ENCODE measurements at regions not wholly inside any gene's neighbourhood (a gene's known extent, or its start where the extent isn't known, plus 50 kb on each side); places are given as distances from the start of the nearest gene placed in this dataset.

GRCh38 chr11:19508165-19508564, 204.5 kb upstream of the NAV2 start:
- DNase-seq, result no peak
- in situ Hi-C loops (cut with MboI; ENCODE audit: low pct_unique_long_range_greater_than_20kb, low sequenced_read_pairs), result no loop called here

DNA sequence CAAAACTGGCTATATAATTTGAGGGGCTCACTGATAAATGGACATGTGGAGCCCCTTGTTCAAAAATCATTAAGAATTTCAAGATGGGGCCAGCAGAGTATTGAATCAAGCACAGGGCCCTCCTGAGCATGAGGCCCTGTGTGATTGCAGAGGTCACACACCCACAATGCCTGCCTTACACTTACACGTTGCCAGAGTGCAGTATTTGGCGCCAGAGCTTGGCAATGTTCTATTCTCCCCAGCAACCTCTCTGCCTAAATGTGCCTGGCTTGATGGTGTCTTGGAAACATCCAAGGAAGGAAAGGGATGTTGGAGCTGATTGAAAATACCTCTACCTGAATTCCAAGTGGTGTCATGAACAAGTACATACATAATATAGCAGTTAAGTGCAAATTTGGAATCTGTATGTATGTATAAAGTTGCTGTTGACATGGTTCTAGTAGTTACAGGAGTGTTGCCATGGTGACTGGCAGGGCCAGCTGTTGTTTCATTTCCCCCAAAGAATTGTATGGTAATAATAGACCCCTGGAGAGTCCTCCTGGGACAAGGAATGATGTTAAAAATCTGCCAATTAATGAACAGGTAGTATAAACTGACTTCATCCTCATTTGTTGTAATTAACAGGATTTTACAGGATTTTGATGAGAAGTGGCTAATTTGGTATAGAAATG, 205.7 kb upstream of the NAV2 start:
- in situ Hi-C loops (cut with MboI; ENCODE audit: low pct_unique_long_range_greater_than_20kb, low sequenced_read_pairs), result no loop called here

DNA sequence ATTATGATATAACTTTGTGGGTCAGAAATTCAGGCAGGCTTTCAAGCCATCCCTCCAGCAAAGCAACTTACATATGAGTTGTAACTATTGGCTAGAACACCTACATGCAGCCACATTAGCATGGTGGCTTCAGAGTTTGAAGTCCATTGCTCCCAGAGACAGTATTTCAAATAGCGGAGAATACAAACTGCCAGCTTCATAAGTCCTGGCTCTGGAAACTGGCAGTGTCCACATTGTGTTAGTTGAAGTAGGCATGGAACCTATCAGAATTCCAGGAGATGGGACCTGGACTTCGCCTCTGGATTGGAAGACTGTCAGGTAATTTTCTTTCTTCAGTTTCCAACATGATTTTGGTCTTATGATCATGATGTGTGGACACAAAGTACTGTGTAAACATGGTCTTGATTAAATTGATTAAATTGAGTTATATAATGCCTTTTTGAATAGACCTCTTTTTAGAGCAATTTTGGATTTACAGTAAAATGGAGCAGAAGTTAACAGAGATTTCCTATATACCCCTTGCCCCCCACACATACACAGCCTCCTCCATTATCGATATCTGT, 209.9 kb upstream of the NAV2 start:
- in situ Hi-C loops (cut with MboI; ENCODE audit: low pct_unique_long_range_greater_than_20kb, low sequenced_read_pairs), result no loop called here

More for the DNA sequence above, 205.7 kb upstream of the NAV2 start:
- no peak for DNase-seq

GRCh38 chr11:19501631-19502030, 211.0 kb upstream of the NAV2 start:
- in situ Hi-C loops (cut with MboI; ENCODE audit: low pct_unique_long_range_greater_than_20kb, low sequenced_read_pairs), result no loop called here
- no peak for DNase-seq

More for the DNA sequence above, 209.9 kb upstream of the NAV2 start:
- no peak for DNase-seq

DNA sequence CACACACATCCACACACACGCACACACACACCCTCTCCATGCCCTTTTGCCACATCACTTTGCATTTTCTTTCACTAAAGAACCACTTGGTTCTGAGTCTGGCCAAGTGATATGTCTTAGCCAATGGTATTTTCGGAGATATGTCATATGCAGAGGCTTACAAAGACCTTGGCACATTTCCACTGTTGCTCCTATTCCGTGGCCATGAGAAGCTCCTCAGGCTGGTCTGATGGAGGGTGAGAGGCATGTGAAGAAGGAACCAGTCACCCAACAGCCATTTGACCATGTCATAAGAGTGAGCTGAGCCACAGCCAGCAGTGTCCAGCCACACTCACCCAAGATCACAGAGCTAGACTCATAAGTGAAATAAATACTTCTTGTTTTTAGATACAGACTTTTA, 212.6 kb upstream of the NAV2 start:
- in situ Hi-C loops (cut with MboI; ENCODE audit: low pct_unique_long_range_greater_than_20kb, low sequenced_read_pairs), result no loop called here
- no peak for DNase-seq

DNA sequence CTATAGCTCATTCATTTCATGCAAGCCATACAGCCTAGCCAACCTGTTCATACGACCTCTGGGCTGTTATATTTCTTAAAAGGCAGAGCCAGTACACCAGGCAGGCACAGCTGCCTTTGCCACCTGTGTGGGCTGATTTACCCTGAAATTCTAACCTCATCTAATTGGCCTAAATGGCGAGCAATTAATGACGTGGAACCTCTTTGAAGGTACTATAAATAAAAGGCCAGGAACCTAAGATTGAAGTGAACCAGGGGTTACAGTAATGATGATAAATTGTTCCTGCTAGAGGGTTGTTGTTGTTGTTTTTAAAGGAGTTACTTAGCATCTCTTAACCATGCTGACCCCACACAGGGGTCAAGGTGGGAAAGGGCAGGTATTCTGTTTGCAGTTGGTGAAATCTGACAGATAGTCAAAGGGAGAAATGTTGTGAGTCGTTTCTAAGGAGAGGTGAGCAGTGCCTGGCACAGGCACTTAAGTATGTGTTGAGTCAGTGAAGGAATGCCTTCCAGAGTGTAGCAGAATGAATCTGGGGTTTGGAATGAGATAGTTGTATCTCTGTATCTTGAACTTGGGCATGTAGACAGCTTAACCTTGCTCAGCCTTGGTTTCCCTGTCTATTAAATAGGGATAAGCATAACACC, 213.5 kb upstream of the NAV2 start:
- in situ Hi-C loops (cut with MboI; ENCODE audit: low pct_unique_long_range_greater_than_20kb, low sequenced_read_pairs), result no loop called here

DNA sequence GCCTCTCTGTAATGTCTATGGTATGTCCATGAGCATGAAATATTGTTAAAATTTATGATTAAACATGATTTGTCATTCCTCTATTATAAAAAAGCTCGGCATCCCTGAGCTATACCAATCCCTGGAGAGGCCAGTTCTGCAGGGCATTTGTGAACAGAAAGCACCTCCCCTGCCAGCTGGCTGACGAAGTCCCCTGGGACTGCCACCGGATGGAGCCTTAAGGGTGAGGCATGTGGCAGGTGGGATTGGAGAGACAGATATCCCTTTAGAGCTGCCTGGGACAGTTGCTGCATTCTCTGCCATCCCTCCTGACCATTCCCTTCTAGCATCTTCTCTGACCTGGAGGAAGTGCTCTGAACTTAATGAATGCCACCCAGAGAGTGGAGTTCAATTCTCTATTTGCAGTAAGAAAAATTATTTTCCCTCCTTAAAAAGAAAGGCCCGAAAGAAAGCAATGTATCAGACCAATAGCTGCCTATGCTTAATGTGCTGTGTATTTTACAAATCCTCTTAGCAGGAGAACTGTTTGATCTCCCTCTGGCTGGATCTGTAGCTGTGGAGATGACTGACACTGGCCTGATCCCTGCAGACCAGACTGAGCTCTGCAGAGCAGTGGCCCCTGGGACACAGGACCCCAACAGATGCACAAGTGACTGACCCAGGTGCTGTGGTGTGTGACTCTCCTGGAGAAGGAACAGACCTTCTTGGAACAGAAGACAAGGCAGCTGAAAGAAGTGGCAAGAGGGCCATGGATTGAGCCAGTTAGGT, 219.0 kb upstream of the NAV2 start:
- DNase-seq, result no peak
- in situ Hi-C loops (cut with MboI; ENCODE audit: low pct_unique_long_range_greater_than_20kb, low sequenced_read_pairs), result no loop called here

More for the DNA sequence above, 213.5 kb upstream of the NAV2 start:
- DNase-seq, result no peak

DNA sequence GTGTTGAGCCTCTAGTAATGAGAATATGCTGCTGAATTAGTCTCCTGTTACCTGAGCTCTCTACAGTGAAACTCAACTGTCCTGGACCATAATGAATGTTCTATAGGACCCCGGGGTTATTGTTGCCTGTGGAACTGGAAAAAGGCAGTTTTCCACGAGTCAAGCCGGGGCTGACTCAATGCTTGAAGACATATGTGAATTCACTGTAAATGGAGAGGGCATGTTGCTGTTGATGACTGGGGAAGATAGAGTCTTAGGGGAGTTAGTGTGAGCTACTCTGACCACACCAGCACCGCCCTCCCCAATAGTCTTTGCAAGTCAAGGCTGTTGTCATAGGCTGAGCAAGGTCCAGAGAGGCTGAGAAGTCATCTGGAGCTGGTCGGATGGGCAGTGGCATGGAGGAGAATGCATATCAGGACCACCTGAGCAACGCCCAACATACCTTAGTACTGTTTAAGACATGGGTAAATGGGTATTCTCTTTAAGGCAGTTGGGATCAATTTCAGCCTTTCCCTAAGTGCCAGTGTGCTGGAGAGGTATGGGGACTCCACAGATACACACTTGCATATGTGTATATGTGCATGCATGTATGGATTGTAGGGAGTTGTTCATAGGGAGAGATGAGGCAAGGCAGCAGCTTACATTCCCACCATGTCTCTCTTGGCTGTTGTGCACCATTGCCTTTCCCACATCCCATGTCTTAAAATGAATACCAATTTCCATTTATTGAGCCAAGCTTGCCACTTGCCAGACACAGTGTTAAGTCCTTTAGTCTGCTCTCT, 230.1 kb upstream of the NAV2 start:
- DNase-seq, result no peak
- in situ Hi-C loops (cut with MboI; ENCODE audit: low pct_unique_long_range_greater_than_20kb, low sequenced_read_pairs), result no loop called here

- DNase-seq, result no peak
- in situ Hi-C loops (cut with MboI; ENCODE audit: low pct_unique_long_range_greater_than_20kb, low sequenced_read_pairs), result no loop called here
Measured at GRCh38 chr11:19480540-19480939, 232.1 kb upstream of the NAV2 start.

DNA sequence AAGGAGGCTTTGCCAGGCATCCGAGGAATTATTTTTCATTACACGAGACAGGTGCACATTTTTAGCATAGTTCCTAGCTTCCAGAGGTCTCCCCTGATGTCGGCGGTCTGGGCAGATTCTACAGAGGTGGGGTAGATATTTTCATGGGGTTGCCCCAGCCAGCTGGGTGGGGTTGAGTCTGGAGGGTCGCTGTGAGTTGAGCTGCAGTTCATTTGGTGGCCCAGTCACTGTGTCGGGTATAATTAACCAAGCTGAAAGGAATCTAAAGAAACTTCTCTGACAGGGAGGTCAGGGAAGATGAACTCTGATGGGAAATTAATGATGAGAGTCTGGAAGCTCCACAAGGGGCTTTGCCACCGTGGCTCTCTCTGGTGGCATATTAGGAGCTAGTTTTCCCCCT, 233.7 kb upstream of the NAV2 start:
- no peak for DNase-seq
- in situ Hi-C loops (cut with MboI; ENCODE audit: low pct_unique_long_range_greater_than_20kb, low sequenced_read_pairs), result no loop called here

DNA sequence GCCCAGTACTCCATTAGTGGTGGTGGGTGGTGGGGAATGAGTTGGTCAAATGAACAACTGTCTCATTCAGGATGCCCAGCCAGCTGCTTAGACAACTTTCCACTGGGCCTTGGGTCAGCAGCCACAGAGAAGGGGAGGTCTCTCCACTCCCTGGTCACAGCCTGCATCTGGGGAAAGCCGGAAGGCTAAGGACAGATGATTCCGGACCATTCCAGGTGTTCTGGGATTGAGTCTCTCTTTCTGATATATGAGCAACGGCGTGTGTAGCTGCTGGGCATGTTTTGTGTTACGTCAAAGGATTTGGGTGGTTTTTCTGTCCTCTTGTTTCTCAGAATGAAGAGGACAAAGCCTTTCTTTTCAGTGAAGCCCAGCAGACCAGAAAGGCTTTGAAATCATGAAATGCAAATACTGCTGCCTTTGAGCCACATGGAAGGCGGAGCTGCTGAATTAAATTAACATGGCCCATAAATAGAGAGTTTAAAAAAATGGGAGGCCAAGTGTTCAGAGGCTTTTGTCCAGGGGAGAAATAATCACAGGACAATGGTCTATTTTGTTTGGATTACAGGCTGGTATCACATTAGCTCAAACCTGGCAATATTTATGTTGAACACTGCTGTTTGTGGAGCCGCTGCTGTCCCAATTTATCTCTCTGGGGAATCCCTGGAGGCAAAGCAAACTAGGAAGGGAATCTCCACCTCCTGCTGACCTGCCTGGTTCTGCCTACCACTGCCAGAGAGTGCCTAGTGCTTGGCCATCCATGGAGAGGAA, 234.4 kb upstream of the E2F8 start:
- no peak for DNase-seq
- in situ Hi-C loops (cut with MboI; ENCODE audit: low pct_unique_long_range_greater_than_20kb, low sequenced_read_pairs), result no loop called here

DNA sequence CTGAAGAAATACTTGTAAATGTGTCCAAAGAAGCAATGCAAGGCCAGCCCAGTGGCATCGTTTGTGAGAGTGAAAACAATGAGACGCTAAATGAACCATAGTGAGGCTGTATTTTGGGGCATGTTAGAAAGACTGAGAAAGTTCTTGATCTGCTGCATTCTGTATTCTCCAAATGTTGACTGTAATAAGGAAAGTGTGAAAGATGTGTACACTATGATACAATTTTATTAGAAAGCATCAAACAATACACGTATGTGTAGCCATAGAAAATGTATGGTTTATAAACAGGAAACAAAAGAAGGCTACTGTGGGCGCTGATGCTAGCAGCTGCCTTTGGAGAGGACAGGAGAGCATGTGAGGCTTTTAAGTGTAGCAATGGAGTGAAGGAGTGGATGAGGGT, 233.5 kb upstream of the E2F8 start:
- DNase-seq, result no peak
- in situ Hi-C loops (cut with MboI; ENCODE audit: low pct_unique_long_range_greater_than_20kb, low sequenced_read_pairs), result no loop called here

DNA sequence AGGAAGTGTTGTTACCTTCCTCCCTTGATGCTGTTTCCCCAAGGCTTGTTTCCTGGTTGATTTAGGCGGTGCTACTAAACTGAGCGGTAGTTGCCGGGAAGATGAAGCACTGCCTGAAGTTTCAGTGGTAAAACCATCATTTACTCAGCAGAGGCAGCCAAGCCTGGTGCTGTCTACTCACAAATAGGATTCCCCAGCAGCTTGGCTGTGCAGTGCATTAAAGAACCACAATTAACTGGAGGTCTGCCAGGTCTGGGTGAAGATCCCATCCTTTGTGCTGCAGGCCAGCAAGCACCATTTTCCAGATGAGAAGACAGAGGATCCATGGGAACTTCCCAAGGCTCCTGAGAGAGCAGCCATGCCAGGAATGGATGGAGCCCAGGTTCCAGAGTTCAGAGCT, 231.9 kb upstream of the E2F8 start:
- no peak for DNase-seq
- in situ Hi-C loops (cut with MboI; ENCODE audit: low pct_unique_long_range_greater_than_20kb, low sequenced_read_pairs), result no loop called here

DNA sequence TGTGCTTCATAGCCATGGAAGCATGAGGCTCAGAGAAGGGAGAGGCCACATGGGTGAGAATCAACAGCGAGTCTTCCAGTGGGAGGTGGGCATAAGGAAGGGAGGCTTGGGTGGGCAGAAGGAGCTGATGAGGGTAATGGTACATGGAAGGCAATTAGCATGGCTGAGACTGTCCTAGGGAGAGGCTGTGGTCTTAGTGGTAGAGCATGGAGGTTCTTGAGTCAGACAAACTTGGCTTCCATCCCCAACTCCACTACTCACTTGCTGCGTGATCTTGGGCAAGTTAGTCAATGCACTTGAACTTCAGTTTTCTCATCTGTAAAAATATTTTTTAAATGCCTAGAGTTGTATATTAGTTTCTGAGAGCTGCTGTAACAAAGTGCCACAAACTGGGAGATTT, 227.2 kb upstream of the E2F8 start:
- no peak for DNase-seq

DNA sequence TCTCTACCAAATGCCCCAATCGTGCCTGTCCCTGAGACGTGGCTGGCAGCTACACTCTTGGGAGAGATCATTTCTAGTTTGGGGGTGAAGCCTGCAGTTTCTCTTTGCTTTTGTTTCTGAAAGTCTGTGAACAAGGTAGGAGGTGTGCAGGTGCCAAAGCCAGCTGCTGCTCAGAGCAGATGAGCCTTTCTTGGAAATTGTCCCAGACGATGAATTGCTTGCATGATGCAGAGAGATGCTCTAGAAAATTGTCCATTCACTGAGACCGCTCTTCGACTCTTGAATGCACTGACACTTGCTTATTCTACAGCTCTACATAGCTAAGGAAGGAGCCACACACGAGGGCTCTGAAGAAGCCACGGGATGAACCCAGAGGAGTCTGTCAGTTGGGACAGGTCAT, 225.6 kb upstream of the E2F8 start:
- no peak for DNase-seq
- in situ Hi-C loops (cut with MboI; ENCODE audit: low pct_unique_long_range_greater_than_20kb, low sequenced_read_pairs), result no loop called here

More for the DNA sequence above, 227.2 kb upstream of the E2F8 start:
- in situ Hi-C loops (cut with MboI; ENCODE audit: low pct_unique_long_range_greater_than_20kb, low sequenced_read_pairs), result no loop called here

- in situ Hi-C loops (cut with MboI; ENCODE audit: low pct_unique_long_range_greater_than_20kb, low sequenced_read_pairs), result no loop called here
- no peak for DNase-seq
Measured at GRCh38 chr11:19463976-19464375, 223.2 kb upstream of the E2F8 start.

- in situ Hi-C loops (cut with MboI; ENCODE audit: low pct_unique_long_range_greater_than_20kb, low sequenced_read_pairs), result no loop called here
- no peak for DNase-seq
Measured at GRCh38 chr11:19460718-19461405, 220.1 kb upstream of the E2F8 start.

GRCh38 chr11:19459240-19459639, 218.5 kb upstream of the E2F8 start:
- in situ Hi-C loops (cut with MboI; ENCODE audit: low pct_unique_long_range_greater_than_20kb, low sequenced_read_pairs), result no loop called here
- DNase-seq, result no peak

All from KBM-7 (cell line).